Lower lobe of right lung (tissue), 2 donors: ENCODE measurements at regions not wholly inside any gene's neighbourhood (a gene's known extent, or its start where the extent isn't known, plus 50 kb on each side); places are given as distances from the start of the nearest gene placed in this dataset.

Experiments used
- ATAC-seq, 2 donors: fragments of 200-7000 bp; cut with Tn5 transposase; one replicate each; pipeline ENCODE4 v1.9.1; 2020 to 2022; ENCODE audit warnings: mild to moderate bottlenecking in 2 of 2, moderate library complexity in 2 of 2
- DNase-seq: peaks from one replicate; pipeline ENCODE4 v3.0.0-alpha.2; 2020
- H3K27ac ChIP-seq: fragments of 200-600 bp; one replicate; pipeline ENCODE4 v1.8.0; 2022
- H3K27me3 ChIP-seq: fragments of 200-600 bp; one replicate; pipeline ENCODE4 v1.8.0; 2022; ENCODE audit warnings: low read depth
- H3K36me3 ChIP-seq: fragments of 200-600 bp; one replicate; pipeline ENCODE4 v1.8.0; 2022; ENCODE audit warnings: mild to moderate bottlenecking
- H3K4me1 ChIP-seq: fragments of 200-600 bp; one replicate; pipeline ENCODE4 v1.8.0; 2022
- H3K4me3 ChIP-seq: fragments of 200-600 bp; one replicate; pipeline ENCODE4 v1.8.0; 2022; ENCODE audit warnings: mild to moderate bottlenecking
- H3K9me3 ChIP-seq: fragments of 200-600 bp; one replicate; pipeline ENCODE4 v1.8.0; 2022
- intact Hi-C: fragments of 100-400 bp; cut with DNase I; formaldehyde crosslinking; loops from one replicate; pipeline ENCODE4 v1.11.0; 2022
- TF ChIP-seq, protein P1 (sequence below): fragments of 200-600 bp; IDR thresholded peaks from one replicate; pipeline ENCODE4 v1.8.0; 2022; ENCODE audit warnings: antibody characterized with exemption, mild to moderate bottlenecking
- donor health status: DM: no; HTN: yes; CAD: no; lungs with severe emphysema.

DNA sequence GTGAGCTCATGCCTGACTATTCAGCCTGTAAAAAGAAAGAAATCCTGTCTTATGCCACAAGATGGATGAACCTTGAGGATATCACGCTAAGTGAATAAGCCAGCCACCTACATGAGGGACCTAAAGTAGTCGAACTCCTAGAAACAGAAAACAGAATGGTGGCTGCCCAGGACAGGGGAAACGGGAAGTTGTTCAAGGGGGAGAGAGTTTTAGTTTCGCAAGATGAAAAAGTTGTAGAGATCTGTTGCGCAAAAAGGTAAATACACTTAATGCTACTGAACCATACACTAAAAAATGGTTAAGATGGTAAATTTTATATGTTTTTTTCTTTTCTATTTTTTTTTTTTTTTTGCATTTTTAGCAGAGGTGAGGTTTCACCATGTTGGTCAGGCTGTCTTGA lies 74.1 kb upstream of the RALY start:
- TF ChIP-seq, protein P1, sequence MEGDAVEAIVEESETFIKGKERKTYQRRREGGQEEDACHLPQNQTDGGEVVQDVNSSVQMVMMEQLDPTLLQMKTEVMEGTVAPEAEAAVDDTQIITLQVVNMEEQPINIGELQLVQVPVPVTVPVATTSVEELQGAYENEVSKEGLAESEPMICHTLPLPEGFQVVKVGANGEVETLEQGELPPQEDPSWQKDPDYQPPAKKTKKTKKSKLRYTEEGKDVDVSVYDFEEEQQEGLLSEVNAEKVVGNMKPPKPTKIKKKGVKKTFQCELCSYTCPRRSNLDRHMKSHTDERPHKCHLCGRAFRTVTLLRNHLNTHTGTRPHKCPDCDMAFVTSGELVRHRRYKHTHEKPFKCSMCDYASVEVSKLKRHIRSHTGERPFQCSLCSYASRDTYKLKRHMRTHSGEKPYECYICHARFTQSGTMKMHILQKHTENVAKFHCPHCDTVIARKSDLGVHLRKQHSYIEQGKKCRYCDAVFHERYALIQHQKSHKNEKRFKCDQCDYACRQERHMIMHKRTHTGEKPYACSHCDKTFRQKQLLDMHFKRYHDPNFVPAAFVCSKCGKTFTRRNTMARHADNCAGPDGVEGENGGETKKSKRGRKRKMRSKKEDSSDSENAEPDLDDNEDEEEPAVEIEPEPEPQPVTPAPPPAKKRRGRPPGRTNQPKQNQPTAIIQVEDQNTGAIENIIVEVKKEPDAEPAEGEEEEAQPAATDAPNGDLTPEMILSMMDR: no peak
- H3K4me3 ChIP-seq: no peak overlapping the region
- no peak overlapping the region for H3K27ac ChIP-seq
- no peak for DNase-seq
- H3K4me1 ChIP-seq: peaks cover 13% of the 10 kb centered on the region
- ATAC-seq: peak; percentile 40 to 59
- H3K36me3 ChIP-seq: no peaks in the 10 kb centered on the region
- intact Hi-C loops: no loop called here
- no peaks in the 10 kb centered on the region for H3K27me3 ChIP-seq
- no peaks in the 10 kb centered on the region for H3K9me3 ChIP-seq

- Histone ChIP-seq H3K9me3 (no peaks in the 10 kb centered on the region), H3K4me3 (no peak overlapping the region), H3K27me3 (no peaks in the 10 kb centered on the region), H3K4me1 (peaks cover 11% of the 10 kb centered on the region), H3K27ac (no peak overlapping the region), H3K36me3 (no peaks in the 10 kb centered on the region)
- TF ChIP-seq, protein P1: no peak
- DNase-seq (no peak), ATAC-seq (no peak)
- intact Hi-C loops: no loop called here
Measured at GRCh38 chr20:33922224-33922623, 71.5 kb upstream of the RALY start.

- H3K9me3 ChIP-seq: no peaks in the 10 kb centered on the region
- no peak overlapping the region for H3K4me3 ChIP-seq
- no peak overlapping the region for H3K27ac ChIP-seq
- intact Hi-C loops: no loop called here
- no peak for DNase-seq
- H3K4me1 ChIP-seq: no peaks in the 10 kb centered on the region
- ATAC-seq: no peak
- TF ChIP-seq, protein P1: no peak
- H3K36me3 ChIP-seq: no peaks in the 10 kb centered on the region
- H3K27me3 ChIP-seq: no peaks in the 10 kb centered on the region
Measured at GRCh38 chr20:33923740-33924139, 70.0 kb upstream of the RALY start.

- intact Hi-C loops: no loop called here
- Histone ChIP-seq H3K9me3 (no peaks in the 10 kb centered on the region), H3K36me3 (no peaks in the 10 kb centered on the region), H3K4me3 (no peak overlapping the region), H3K27ac (no peak overlapping the region), H3K4me1 (no peaks in the 10 kb centered on the region), H3K27me3 (no peaks in the 10 kb centered on the region)
- no peak for DNase-seq
- TF ChIP-seq, protein P1: no peak
- ATAC-seq: no peak
Measured at GRCh38 chr20:33925867-33926266, 67.8 kb upstream of the RALY start.

- Histone ChIP-seq H3K4me1 (no peaks in the 10 kb centered on the region), H3K27ac (no peak overlapping the region), H3K36me3 (no peaks in the 10 kb centered on the region), H3K4me3 (no peak overlapping the region), H3K27me3 (no peaks in the 10 kb centered on the region), H3K9me3 (no peaks in the 10 kb centered on the region)
- DNase-seq: no peak
- intact Hi-C loops: no loop called here
- TF ChIP-seq, protein P1: no peak
- ATAC-seq: no peak
Measured at GRCh38 chr20:33926425-33926824, 67.3 kb upstream of the RALY start.

GRCh38 chr20:33927724-33928123 lies 66.0 kb upstream of the RALY start:
- DNase-seq (no peak), ATAC-seq (no peak)
- TF ChIP-seq, protein P1: no peak
- no peak overlapping the region for H3K27ac ChIP-seq
- H3K4me1 ChIP-seq: no peaks in the 10 kb centered on the region
- no peak overlapping the region for H3K4me3 ChIP-seq
- H3K9me3 ChIP-seq: no peaks in the 10 kb centered on the region
- no peaks in the 10 kb centered on the region for H3K36me3 ChIP-seq
- intact Hi-C loops: no loop called here
- H3K27me3 ChIP-seq: no peaks in the 10 kb centered on the region
